ENCODE measurements at regions not wholly inside any gene's neighbourhood (a gene's known extent, or its start where the extent isn't known, plus 50 kb on each side); places are given as distances from the start of the nearest gene placed in this dataset.

DNA sequence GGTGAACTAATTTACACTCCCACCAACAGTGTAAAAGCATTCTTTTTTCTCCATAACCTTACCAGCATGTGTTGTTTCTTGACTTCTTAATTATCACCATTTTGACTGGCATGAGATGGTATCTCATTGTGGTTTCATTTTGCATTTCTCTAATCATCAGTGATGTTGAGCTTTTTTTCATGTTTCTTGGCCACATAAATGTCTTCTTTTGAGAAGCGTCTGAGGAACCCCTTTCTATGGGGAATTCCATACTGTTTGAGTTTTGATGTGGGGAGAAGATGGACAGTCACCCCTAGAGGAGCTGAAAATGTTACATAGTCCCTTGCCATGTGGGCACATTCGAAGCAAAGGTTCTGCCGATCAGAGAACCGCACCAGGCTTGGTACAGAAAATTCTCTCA is 207.0 kb upstream of the SLC30A5 start:
- Histone ChIP-seq H3K4me2 (replicated peaks; ENCODE audit: extremely low read depth, low read length, poor library complexity, severe bottlenecking) (no peak overlapping the region), H3K4me1 (ENCODE audit: control insufficient read depth in 1 of 2, insufficient read depth in 2 of 2, low read length in 2 of 2) (no peaks in the 10 kb centered on the region), H3K79me2 (ENCODE audit: insufficient read depth, low read length) (no peaks in the 10 kb centered on the region), H3K27me3 (ENCODE audit: control insufficient read depth in 2 of 2, insufficient read depth in 2 of 2, low read length in 2 of 2) (no peaks in the 10 kb centered on the region), H3K36me3 (replicated peaks in 1 of 2; ENCODE audit: control insufficient read depth in 1 of 2, insufficient read depth in 2 of 2, low read length in 2 of 2) (no peaks in the 10 kb centered on the region), H2AFZ (ENCODE audit: insufficient read depth, low read depth, low read length, poor library complexity, severe bottlenecking) (no peak overlapping the region), H3K9me3 (replicated peaks in 1 of 2; ENCODE audit: control insufficient read depth in 1 of 2, insufficient read depth in 1 of 2, low read length in 2 of 2) (no peaks in the 10 kb centered on the region), H3K4me3 (replicated peaks in 1 of 3; ENCODE audit: low read depth in 2 of 3, low read length in 3 of 3) (no peak overlapping the region), H3K27ac (ENCODE audit: low read depth in 1 of 2, low read length in 2 of 2) (no peak overlapping the region), H3K9ac (ENCODE audit: insufficient read depth, low read length, poor library complexity, severe bottlenecking) (no peak overlapping the region), H4K20me1 (ENCODE audit: insufficient read depth, low read length) (no peaks in the 10 kb centered on the region)
- Mint-ChIP-seq H3K4me1 (no peaks in the 10 kb centered on the region), H3K27ac (no peak overlapping the region), H3K4me3 (no peak overlapping the region), H3K36me3 (no peaks in the 10 kb centered on the region), H3K27me3 (ENCODE audit: low read depth in 3 of 3) (peaks cover 0 to 4% (median 0%) of the 10 kb centered on the region in 3 donors), H3K9me3 (peaks cover 0 to 1% (median 0%) of the 10 kb centered on the region in 7 donors)
- TF ChIP-seq, protein P1, sequence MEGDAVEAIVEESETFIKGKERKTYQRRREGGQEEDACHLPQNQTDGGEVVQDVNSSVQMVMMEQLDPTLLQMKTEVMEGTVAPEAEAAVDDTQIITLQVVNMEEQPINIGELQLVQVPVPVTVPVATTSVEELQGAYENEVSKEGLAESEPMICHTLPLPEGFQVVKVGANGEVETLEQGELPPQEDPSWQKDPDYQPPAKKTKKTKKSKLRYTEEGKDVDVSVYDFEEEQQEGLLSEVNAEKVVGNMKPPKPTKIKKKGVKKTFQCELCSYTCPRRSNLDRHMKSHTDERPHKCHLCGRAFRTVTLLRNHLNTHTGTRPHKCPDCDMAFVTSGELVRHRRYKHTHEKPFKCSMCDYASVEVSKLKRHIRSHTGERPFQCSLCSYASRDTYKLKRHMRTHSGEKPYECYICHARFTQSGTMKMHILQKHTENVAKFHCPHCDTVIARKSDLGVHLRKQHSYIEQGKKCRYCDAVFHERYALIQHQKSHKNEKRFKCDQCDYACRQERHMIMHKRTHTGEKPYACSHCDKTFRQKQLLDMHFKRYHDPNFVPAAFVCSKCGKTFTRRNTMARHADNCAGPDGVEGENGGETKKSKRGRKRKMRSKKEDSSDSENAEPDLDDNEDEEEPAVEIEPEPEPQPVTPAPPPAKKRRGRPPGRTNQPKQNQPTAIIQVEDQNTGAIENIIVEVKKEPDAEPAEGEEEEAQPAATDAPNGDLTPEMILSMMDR (IDR thresholded peaks at IDR 0.05): no peak
- no peak for DNase-seq
- WGBS (ENCODE audit: insufficient coverage): 100% methylated on average over 3 of the region's 4 CpGs
- intact Hi-C loops (cut with micrococcal nuclease): no loop called here

DNA sequence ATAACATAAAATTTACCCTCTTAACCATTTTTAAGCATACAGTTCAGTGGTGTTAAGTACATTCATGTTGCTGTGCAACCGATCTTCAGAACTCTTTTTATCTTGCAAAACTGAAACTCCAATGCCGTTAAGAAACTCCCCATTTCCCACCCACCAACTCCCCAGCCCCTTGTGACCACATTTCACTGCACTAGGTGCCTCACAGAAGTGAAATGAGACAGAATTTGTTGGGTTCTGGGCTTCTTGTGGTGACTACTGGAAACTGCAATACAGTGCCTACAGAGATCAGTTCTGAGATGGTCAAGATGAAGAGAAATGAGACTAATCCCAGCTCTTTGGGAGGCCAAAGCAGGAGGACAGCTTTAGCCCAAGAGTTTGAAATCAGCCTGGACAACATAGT is 202.1 kb upstream of the SLC30A5 start:
- WGBS (ENCODE audit: insufficient coverage): no CpG with 5 or more reads among the region's 2 CpGs
- Histone ChIP-seq H3K4me3 (replicated peaks in 1 of 3; ENCODE audit: low read depth in 2 of 3, low read length in 3 of 3) (no peak overlapping the region), H3K27me3 (ENCODE audit: control insufficient read depth in 2 of 2, insufficient read depth in 2 of 2, low read length in 2 of 2) (no peaks in the 10 kb centered on the region), H3K36me3 (replicated peaks in 1 of 2; ENCODE audit: control insufficient read depth in 1 of 2, insufficient read depth in 2 of 2, low read length in 2 of 2) (no peaks in the 10 kb centered on the region), H2AFZ (ENCODE audit: insufficient read depth, low read depth, low read length, poor library complexity, severe bottlenecking) (no peak overlapping the region), H3K4me2 (replicated peaks; ENCODE audit: extremely low read depth, low read length, poor library complexity, severe bottlenecking) (no peak overlapping the region), H3K9me3 (replicated peaks in 1 of 2; ENCODE audit: control insufficient read depth in 1 of 2, insufficient read depth in 1 of 2, low read length in 2 of 2) (no peaks in the 10 kb centered on the region), H3K9ac (ENCODE audit: insufficient read depth, low read length, poor library complexity, severe bottlenecking) (no peak overlapping the region), H3K4me1 (ENCODE audit: control insufficient read depth in 1 of 2, insufficient read depth in 2 of 2, low read length in 2 of 2) (no peaks in the 10 kb centered on the region), H3K79me2 (ENCODE audit: insufficient read depth, low read length) (no peaks in the 10 kb centered on the region), H3K27ac (ENCODE audit: low read depth in 1 of 2, low read length in 2 of 2) (no peak overlapping the region), H4K20me1 (ENCODE audit: insufficient read depth, low read length) (no peaks in the 10 kb centered on the region)
- Mint-ChIP-seq H3K27me3 (ENCODE audit: low read depth in 3 of 3) (peaks cover 0 to 3% (median 2%) of the 10 kb centered on the region in 3 donors), H3K27ac (no peak overlapping the region), H3K4me3 (no peak overlapping the region), H3K36me3 (no peaks in the 10 kb centered on the region), H3K4me1 (no peaks in the 10 kb centered on the region), H3K9me3 (peaks cover 0 to 4% (median 0%) of the 10 kb centered on the region in 7 donors)
- intact Hi-C loops (cut with micrococcal nuclease): no loop called here
- no peak for DNase-seq
- TF ChIP-seq, protein P1 (IDR thresholded peaks at IDR 0.05): no peak

All from CD14-positive monocyte (primary cell).